SH-SY5Y (cell line): ENCODE measurements at regions not wholly inside any gene's neighbourhood (a gene's known extent, or its start where the extent isn't known, plus 50 kb on each side); places are given as distances from the start of the nearest gene placed in this dataset.

ENCODE experiments used
- GATA2 ChIP-seq: IDR thresholded peaks from 2 replicates; pipeline ENCODE4 v1.6.1; 2011; ENCODE audit warnings: mild to moderate bottlenecking, low read depth, low read length
- GATA3 ChIP-seq: IDR thresholded peaks from 2 replicates; pipeline ENCODE4 v1.6.1; 2011; ENCODE audit warnings: low read depth, mild to moderate bottlenecking, low read length, moderate library complexity

- TF ChIP-seq GATA3 (no peak), GATA2 (no peak)
Measured at GRCh38 chr10:128727114-128727513, 600.9 kb upstream of the MKI67 start.
